ENCODE measurements at regions not wholly inside any gene's neighbourhood (a gene's known extent, or its start where the extent isn't known, plus 50 kb on each side); places are given as distances from the start of the nearest gene placed in this dataset.
A peak's percentile ranks its signal among the peaks of the same experiment; 100 is the strongest.

DNA sequence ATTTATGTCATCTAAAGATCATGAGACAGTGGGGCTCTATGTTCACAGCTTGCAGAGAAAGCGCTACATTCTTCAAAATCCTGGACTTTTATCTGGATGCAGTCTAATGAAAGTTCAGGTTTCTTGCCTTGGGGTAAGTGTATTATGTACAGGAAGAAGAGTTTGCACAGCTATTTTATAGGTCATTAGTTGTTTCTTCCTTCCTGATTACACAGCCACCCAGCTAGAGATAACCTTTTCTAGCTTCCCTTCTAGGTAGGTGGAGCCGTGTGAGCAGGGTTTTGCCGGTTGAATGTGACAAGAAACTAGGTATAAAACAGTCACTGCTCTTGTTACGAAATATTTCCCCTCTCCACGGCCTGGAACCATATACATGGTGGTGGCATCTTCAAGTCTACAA lies 800.8 kb upstream of the SOX11 start:
- in situ Hi-C loops (cut with HindIII; ENCODE audit: low sequenced_read_pairs): no loop called here
- no peak for DNase-seq (ENCODE audit: low read depth, low spot score)
- no peak for TF ChIP-seq CTCF (IDR thresholded peaks at IDR 0.05; ENCODE audit: low read depth, low read length)
- no peak overlapping the region for H3K4me3 ChIP-seq (ENCODE audit: low read depth, low read length)

DNA sequence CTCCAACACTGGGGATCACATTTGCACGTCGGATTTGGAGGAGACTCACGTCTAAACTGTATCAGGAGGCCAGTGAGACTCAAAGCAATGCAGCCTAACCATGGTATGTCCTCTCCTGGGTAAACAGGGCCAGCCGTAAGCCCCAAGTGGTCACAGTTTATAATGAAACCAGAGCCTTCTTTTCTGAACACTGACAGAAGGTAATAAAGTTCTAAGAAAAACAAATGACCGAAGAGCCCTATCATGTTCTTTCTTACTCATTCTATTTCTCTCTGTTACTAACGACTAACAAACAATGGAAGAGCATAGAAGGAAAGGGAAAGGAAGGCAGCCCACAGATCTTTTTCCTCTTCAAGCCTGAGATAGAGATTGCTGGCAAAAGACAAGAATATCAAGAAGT lies 796.8 kb upstream of the SOX11 start:
- DNase-seq (ENCODE audit: low read depth, low spot score): peak; percentile 62
- in situ Hi-C loops (cut with HindIII; ENCODE audit: low sequenced_read_pairs): no loop called here
- no peak overlapping the region for H3K4me3 ChIP-seq (ENCODE audit: low read depth, low read length)
- TF ChIP-seq CTCF (IDR thresholded peaks at IDR 0.05; ENCODE audit: low read depth, low read length): peak; percentile 7

- no peak overlapping the region for H3K4me3 ChIP-seq (ENCODE audit: low read depth, low read length)
- DNase-seq (ENCODE audit: low read depth, low spot score): peak; percentile 84
- TF ChIP-seq CTCF (IDR thresholded peaks at IDR 0.05; ENCODE audit: low read depth, low read length): no peak
- in situ Hi-C loops (cut with HindIII; ENCODE audit: low sequenced_read_pairs): no loop called here
Observed at GRCh38 chr2:4898706-4899105, 793.5 kb upstream of the SOX11 start.

DNA sequence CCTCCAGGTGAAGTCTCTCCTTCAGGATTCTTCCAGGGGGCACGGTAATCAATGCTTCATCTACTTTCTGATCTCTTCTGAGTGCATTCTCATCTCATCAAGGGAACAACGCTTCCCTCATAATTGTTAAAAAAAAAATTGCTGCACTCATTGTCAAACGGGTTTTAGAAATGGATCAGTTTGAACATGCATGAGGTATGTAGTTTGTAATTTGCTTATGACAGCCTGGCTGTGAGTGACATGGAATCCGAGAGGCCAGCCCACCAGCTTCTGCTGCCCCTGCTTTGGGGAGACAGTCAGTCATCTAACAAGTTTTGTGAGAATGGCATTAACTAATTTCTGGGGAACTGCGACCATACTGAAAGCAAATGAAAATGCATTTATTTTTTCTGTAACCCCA lies 791.9 kb upstream of the SOX11 start:
- no peak overlapping the region for H3K4me3 ChIP-seq (ENCODE audit: low read depth, low read length)
- in situ Hi-C loops (cut with HindIII; ENCODE audit: low sequenced_read_pairs): no loop called here
- DNase-seq (ENCODE audit: low read depth, low spot score): no peak
- TF ChIP-seq CTCF (IDR thresholded peaks at IDR 0.05; ENCODE audit: low read depth, low read length): no peak

GRCh38 chr2:4900861-4901770 lies 791.1 kb upstream of the SOX11 start:
- in situ Hi-C loops (cut with HindIII; ENCODE audit: low sequenced_read_pairs): no loop called here

DNA sequence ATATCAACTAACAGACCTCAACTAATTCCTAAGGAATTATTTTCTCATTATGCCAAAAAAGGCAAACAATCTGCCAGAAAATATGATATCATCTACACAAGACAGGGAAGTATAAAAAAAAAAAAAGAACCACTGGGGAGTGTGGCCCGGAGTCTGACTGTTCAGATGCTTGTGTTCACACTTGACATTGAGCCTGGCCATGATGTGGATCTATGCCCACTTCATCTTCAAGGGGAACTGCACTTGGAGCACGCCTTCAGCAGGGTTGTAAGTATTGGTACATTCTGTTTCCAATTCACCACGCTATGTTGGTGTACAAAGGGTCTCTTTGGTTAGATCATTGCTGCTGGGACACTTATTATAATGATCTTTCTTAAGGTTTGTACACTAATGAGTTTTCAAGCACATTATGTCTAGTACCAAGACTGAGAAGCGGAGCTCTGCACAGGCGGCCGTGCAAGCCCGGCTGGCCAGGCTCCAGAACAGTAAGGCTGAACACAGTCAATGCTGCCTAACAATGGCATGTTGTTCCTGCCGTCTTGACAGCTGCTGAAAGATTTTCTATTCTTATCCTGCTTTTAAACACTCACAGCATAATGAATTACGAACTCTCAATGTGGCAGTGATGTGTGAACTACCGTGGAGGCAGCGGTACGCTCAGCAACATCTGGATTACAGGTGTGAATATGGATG lies 788.4 kb upstream of the SOX11 start:
- H3K4me3 ChIP-seq (ENCODE audit: low read depth, low read length): no peak overlapping the region
- DNase-seq (ENCODE audit: low read depth, low spot score): no peak
- TF ChIP-seq CTCF (IDR thresholded peaks at IDR 0.05; ENCODE audit: low read depth, low read length): no peak
- in situ Hi-C loops (cut with HindIII; ENCODE audit: low sequenced_read_pairs): no loop called here

More at GRCh38 chr2:4900861-4901770, 791.1 kb upstream of the SOX11 start:
- no peak overlapping the region for H3K4me3 ChIP-seq (ENCODE audit: low read depth, low read length)
- TF ChIP-seq CTCF (IDR thresholded peaks at IDR 0.05; ENCODE audit: low read depth, low read length): no peak
- DNase-seq (ENCODE audit: low read depth, low spot score): no peak
